Adrenal gland (tissue), 9 donors: ENCODE measurements at regions not wholly inside any gene's neighbourhood (a gene's known extent, or its start where the extent isn't known, plus 50 kb on each side); places are given as distances from the start of the nearest gene placed in this dataset.
A peak's percentile ranks its signal among the peaks of the same experiment; 100 is the strongest.

ENCODE experiments used
- DNase-seq, 7 donors: peaks; one replicate each; pipeline ENCODE4 v3.0.0-alpha.2; 2019 to 2020
- H3K27ac ChIP-seq, 5 donors: fragments of 200-600 bp; sonication (generic) in 4 of 5; 1 replicate in 3 of 5; 2 replicates in 2 of 5; pipeline versions ENCODE4 v1.5.1 to v1.8.0; 2016 to 2020; ENCODE audit warnings: mild to moderate bottlenecking in 1 of 5
- H3K27me3 ChIP-seq: fragments of 200-600 bp; 2 replicates; pipeline ENCODE4 v1.8.0; 2021
- H3K36me3 ChIP-seq, 2 donors: fragments of 200-600 bp; replicated peaks in 1 of 2; 1 replicate in 1 of 2; 2 replicates in 1 of 2; pipeline versions ENCODE4 v1.5.1 to v1.8.0; 2018 to 2022
- H3K4me1 ChIP-seq, 2 donors: fragments of 200-600 bp; replicated peaks in 1 of 2; 1 replicate in 1 of 2; 2 replicates in 1 of 2; pipeline versions ENCODE4 v1.5.1 to v1.8.0; 2018 to 2021
- H3K4me3 ChIP-seq, 4 donors: fragments of 200-600 bp; sonication (generic) in 3 of 4; one replicate each; pipeline ENCODE4 v1.5.1; 2016 to 2018
- H3K9me3 ChIP-seq, 3 donors: fragments of 200-600 bp; sonication (generic) in 1 of 3; replicated peaks in 1 of 3; 1 replicate in 2 of 3; 2 replicates in 1 of 3; pipeline versions ENCODE4 v1.5.1 to v1.8.0; 2016 to 2021
- POLR2A ChIP-seq, 2 donors: fragments of 450-650 bp; IDR thresholded peaks; one replicate each; pipeline ENCODE4 v1.6.1; 2017; ENCODE audit warnings: antibody characterized with exemption in 2 of 2, mild to moderate bottlenecking in 2 of 2, moderate library complexity in 1 of 2
- WGBS, 4 donors: extraction: QIAGEN DNeasy Blood & Tissue Kit in 2 of 4; methylation state at CpG; one replicate each; pipeline versions ENCODE4 v1.1.5 to v1.1.7; 2013 to 2017; 5-methylcytosine and 5-hydroxymethylcytosine counted together
- intact Hi-C, 2 donors: fragments of 100-400 bp; cut with DNase I; formaldehyde crosslinking; loops; one replicate each; pipeline versions ENCODE4 v1.14.1 to v1.15.0; 2022 to 2023
- TF ChIP-seq, protein P1 (sequence below), 6 experiments: fragments of 450-650 bp in 4 of 6; fragments of 200-600 bp in 2 of 6; sonication (generic) in 1 of 6; IDR thresholded peaks; 1 replicate in 5 of 6; 2 replicates in 1 of 6; pipeline versions ENCODE4 v1.5.1 to v1.8.0; 2016 to 2021; ENCODE audit warnings: antibody characterized with exemption in 6 of 6, mild to moderate bottlenecking in 2 of 6, moderate library complexity in 1 of 6
- donor health status: healthy with polysubstance abuse.
- donor health status: Bipolar disorder and iron deficiency.
- donor health status: DM: yes; HTN: yes; CAD: no.
- donor health status: DM: no; HTN: no; CAD: no.
- donor health status: DM: no; HTN: no; CAD: no.

GRCh38 chr3:126269354-126269753, 87.9 kb downstream of the KLF15 start:
- TF ChIP-seq, protein P1, sequence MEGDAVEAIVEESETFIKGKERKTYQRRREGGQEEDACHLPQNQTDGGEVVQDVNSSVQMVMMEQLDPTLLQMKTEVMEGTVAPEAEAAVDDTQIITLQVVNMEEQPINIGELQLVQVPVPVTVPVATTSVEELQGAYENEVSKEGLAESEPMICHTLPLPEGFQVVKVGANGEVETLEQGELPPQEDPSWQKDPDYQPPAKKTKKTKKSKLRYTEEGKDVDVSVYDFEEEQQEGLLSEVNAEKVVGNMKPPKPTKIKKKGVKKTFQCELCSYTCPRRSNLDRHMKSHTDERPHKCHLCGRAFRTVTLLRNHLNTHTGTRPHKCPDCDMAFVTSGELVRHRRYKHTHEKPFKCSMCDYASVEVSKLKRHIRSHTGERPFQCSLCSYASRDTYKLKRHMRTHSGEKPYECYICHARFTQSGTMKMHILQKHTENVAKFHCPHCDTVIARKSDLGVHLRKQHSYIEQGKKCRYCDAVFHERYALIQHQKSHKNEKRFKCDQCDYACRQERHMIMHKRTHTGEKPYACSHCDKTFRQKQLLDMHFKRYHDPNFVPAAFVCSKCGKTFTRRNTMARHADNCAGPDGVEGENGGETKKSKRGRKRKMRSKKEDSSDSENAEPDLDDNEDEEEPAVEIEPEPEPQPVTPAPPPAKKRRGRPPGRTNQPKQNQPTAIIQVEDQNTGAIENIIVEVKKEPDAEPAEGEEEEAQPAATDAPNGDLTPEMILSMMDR (IDR thresholded peaks at IDR 0.05) = no peak
- no peak for TF ChIP-seq POLR2A (IDR thresholded peaks at IDR 0.05)
- Histone ChIP-seq H3K9me3 (no peaks in the 10 kb centered on the region), H3K36me3 (no peaks in the 10 kb centered on the region), H3K27me3 (no peaks in the 10 kb centered on the region), H3K4me1 (peaks cover 15 to 29% of the 10 kb centered on the region in 2 donors), H3K27ac (peak overlapping the region in 3 of 5 donors; percentile 11 to 95 (median 58)), H3K4me3 (no peak overlapping the region)
- no peak for DNase-seq
- intact Hi-C loops = no loop called here
- WGBS, 4 donors = 68 to 80% (median 69%) methylated on average over 4 of the region's 4 CpGs

DNA sequence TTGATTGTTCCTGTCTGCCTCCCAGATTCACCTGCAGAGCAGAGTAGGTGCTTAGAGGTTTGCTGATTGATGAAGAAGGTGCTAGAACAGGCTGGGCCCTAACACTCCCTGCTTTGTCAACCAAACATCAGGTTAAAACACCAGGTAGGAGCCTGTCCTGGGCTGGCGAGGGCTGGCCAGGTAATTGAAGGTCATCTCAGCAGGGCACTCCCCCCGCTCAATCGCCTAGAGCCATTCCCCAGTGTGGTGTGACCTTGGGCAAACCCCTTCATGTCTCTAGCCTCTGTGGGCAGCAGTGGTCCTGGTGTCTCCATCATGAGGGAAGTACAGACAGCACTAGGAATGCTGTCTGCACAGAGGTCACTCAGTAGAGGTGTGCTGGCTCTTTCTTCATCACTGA, 88.3 kb downstream of the KLF15 start:
- WGBS, 4 donors = 58 to 86% (median 78%) methylated on average over 1 to 3 of the region's 3 CpGs
- H3K27ac ChIP-seq = peak overlapping the region in 1 of 5 donors; percentile 95
- intact Hi-C loops = no loop called here
- H3K4me1 ChIP-seq = peaks cover 15 to 29% of the 10 kb centered on the region in 2 donors
- no peak for DNase-seq
- no peaks in the 10 kb centered on the region for H3K36me3 ChIP-seq
- H3K4me3 ChIP-seq = no peak overlapping the region
- H3K9me3 ChIP-seq = no peaks in the 10 kb centered on the region
- no peak for TF ChIP-seq POLR2A (IDR thresholded peaks at IDR 0.05)
- TF ChIP-seq, protein P1 (IDR thresholded peaks at IDR 0.05) = no peak
- H3K27me3 ChIP-seq = no peaks in the 10 kb centered on the region

- no peak for DNase-seq
- TF ChIP-seq, protein P1 (IDR thresholded peaks at IDR 0.05) = no peak
- no peak for TF ChIP-seq POLR2A (IDR thresholded peaks at IDR 0.05)
- Histone ChIP-seq H3K4me1 (peaks cover 15 to 29% of the 10 kb centered on the region in 2 donors), H3K27ac (peak overlapping the region in 4 of 5 donors; percentile 44 to 95 (median 72)), H3K4me3 (peak overlapping the region in 1 of 4 donors; percentile 45), H3K27me3 (no peaks in the 10 kb centered on the region), H3K9me3 (no peaks in the 10 kb centered on the region), H3K36me3 (no peaks in the 10 kb centered on the region)
- 67 to 73% (median 70%) methylated on average over 11 to 15 of the region's 15 CpGs for WGBS, 4 donors
- intact Hi-C loops = no loop called here
Measured at GRCh38 chr3:126267976-126268615, 87.7 kb upstream of the ALDH1L1 start.

DNA sequence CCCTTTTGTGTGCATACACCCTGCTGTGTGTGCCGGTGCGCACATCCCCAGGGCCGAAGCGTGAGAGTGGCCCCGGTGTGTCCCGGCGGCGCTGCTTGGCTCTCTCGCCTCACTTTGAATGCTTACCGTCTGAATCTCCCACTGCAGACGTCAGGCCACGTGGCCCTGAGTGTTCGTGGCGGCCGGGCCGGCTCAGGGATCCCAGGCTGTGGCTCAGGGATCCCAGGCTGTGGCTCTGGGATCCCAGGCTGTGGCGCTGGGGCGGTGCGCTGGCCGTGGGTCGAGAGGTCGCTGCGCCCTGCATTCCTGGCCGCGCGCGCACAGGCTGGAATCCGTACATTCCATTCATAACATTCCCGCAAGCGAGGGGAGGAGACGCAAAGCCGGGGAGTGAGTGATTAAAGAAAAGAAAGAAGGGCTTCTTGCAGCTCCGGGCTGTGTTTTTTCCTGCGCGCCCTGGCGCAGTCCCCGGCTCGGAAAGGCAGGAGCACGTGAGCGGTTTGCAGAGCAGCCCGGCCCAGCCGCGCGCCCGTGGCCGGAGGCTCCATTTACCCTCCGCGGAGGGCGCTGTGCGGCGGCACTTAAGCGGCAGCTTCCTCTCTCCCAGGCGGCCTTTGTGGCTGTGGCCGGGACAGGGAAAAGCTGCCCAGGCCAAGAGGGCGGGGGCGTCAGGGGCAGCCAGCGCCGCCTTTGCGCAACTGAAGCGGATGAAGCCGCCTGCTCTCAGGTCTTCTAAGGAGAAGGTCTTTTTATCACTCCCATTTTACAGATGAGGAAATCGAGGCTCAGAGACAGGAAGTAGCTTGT, 87.0 kb upstream of the ALDH1L1 start:
- no peaks in the 10 kb centered on the region for H3K9me3 ChIP-seq
- peaks cover 15 to 29% of the 10 kb centered on the region in 2 donors for H3K4me1 ChIP-seq
- TF ChIP-seq, protein P1 (IDR thresholded peaks at IDR 0.05) = no peak
- peak; percentile 16 to 52 for TF ChIP-seq POLR2A (IDR thresholded peaks at IDR 0.05)
- intact Hi-C loops = no loop called here
- H3K27me3 ChIP-seq = no peaks in the 10 kb centered on the region
- peak; percentile 41 to 80 (median 74) for DNase-seq
- H3K27ac ChIP-seq = peak overlapping the region; percentile 15 to 95 (median 61)
- WGBS, 4 donors = 0 to 3% (median 3%) methylated on average over 14 to 62 of the region's 62 CpGs
- no peaks in the 10 kb centered on the region for H3K36me3 ChIP-seq
- H3K4me3 ChIP-seq = peak overlapping the region in 1 of 4 donors; percentile 45
